GM21447 (cell line): ENCODE measurements at regions not wholly inside any gene's neighbourhood (a gene's known extent, or its start where the extent isn't known, plus 50 kb on each side); places are given as distances from the start of the nearest gene placed in this dataset.

Experiments
- ATAC-seq: cut with Tn5 transposase; IDR thresholded peaks from one replicate; pipeline ENCODE4 v1.9.1; 2021; ENCODE audit not compliant: unreplicated experiment

DNA sequence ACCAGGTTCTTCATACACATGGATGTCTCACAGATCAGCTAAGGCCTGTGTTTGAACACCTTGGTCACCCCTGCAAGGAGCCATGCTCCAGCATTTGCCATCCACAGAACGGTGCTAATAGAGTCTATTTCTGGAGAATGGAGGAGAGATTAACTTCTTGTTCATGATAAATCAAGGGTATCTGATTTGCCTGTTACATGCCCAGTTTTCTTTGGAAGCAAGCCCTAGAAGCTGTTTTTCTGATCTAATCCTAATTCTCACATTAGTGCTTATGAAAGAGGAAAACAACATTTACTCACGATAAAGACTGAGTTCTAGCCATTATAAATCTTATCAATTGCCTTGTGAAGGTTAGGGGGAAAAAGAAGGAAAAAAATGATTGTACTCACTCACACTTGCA is 119.6 kb upstream of the DTNA start:
- no peak for ATAC-seq

GRCh38 chr18:34591920-34592444 is 118.1 kb upstream of the DTNA start:
- ATAC-seq: no peak

DNA sequence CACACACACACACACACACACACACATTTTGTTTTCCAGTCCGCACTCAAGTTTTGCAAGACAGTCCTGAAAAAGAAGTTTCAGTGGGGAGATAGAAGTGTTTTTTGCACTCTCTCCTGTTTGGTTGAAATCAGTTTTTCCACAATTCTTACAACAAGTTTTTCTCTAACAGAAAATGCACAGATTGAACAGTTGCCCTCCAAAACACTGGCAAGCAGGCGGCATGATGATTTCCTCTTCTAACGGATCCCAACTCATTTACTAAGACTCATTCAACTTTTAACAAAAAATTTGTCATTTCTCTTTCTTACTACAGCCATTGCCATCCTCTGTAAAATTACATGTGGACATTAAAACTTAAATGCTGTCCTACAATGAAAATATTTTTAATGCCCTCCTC is 117.6 kb upstream of the DTNA start:
- ATAC-seq: no peak

DNA sequence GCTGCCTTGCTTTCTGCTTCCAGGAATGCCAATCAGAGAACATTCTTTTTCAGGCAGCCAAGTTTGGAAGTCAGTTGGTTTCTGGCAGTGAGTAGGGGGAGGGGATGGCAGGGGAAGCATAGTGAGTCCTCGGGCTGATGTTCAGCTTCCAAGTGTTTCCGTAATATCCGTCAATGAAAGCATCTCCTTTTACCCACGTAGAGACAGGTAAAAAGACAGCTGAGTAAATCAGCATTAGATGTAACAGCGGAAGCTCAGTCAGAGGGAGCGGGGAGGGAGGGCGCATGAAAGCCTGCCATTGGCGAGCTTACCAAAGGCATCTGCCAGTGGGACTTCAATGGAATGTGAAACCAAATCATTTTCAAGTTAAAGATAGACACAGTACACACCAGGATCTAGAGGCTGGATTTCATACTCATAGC is 117.1 kb upstream of the DTNA start:
- no peak for ATAC-seq

DNA sequence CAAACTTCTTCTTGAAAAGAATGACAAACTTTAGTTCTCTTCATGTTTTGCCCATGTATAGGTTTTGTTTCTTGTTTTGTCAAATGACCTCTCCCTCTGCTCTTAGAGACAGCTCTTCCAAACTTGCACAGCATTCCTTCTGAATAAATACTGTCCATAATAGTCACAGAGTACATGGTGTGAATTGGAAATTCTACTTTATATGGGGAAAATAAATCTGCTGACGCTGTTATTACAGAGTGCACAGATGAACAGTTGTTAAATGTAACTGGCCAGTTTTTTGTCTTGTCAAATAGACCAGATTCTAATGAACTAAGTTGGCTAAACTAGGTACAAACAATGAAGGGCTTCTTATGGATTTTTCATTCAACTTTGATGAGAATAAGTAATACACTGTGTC is 115.8 kb upstream of the DTNA start:
- ATAC-seq: no peak

GRCh38 chr18:34595690-34596089 is 114.4 kb upstream of the DTNA start:
- no peak for ATAC-seq

- ATAC-seq: no peak
Measured at GRCh38 chr18:34598120-34598635, 111.9 kb upstream of the DTNA start.

DNA sequence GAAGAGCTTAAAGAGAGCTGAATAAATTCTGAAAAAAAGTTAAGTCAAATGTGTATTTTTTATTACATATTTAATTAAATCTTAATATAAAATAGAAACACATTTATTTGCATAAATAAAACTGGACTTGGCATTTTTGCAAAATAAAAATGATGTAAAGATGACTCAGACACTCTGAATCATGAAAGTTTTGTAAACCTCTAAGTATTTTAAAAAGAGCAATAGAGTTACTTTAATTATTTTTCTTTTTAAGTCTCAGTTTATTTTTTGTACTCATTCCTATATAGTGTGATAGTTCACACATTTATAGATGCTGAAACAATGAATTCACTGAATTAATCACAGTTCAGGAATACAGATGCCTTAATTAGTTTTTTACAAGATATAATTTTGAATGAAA is 109.9 kb upstream of the DTNA start:
- no peak for ATAC-seq

DNA sequence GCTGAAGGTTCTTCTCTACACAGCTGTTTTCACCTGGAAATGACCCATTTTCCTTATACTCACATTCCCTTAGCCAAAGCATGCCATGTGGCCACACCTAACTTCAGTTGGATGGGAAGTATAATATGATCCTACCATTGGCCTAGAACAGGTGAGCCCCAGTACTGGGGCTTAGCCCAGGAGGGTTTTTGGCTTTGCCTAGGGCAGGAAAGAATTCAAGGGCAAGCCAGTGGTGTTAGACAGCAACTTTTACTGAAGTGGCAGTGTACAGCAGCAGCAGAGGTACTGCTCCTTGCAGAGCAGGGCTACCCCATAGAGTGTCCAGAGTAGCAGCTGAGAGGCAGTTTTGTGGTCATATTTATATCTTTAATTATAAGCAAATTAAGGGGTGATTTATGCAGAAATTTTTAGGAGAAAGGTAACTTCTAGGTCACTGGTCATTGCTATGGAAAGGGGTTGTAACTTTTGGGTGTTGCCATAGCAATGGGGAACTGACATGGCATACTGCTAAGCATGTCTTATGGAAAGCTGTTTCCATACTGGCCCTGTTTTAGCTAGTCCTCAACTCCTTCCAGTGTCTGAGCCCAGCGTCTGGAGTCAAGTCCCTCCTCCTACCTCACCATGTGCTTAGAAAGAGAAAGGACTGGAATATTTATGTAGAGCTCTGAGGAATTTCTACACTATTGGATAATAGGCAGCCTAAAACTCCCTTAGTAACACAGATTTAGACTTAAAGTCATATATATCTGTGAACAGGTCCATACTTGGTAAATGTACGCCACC is 109.0 kb upstream of the DTNA start:
- no peak for ATAC-seq

GRCh38 chr18:34604591-34604990 is 105.5 kb upstream of the DTNA start:
- ATAC-seq: no peak

DNA sequence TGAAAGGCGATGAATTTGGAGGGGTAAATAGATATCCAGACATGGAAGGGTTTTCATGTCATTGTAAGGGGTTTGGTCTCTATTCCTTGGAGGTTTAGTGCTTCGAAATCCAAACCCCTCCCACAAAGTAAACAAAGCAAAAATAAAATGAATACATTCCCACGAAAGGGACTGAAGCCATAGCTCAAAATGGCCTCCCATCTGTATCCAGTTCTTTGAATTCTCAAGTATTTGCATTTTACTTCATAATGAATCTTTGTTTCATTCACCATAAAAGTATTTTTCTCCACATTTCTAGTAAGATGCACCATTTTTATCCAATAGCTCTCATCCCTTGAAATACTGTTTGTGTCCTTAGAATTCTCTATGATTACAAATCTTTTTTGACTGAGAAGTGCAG is 103.2 kb upstream of the DTNA start:
- ATAC-seq: no peak

- ATAC-seq: no peak
Measured at GRCh38 chr18:34608064-34608463, 102.0 kb upstream of the DTNA start.

DNA sequence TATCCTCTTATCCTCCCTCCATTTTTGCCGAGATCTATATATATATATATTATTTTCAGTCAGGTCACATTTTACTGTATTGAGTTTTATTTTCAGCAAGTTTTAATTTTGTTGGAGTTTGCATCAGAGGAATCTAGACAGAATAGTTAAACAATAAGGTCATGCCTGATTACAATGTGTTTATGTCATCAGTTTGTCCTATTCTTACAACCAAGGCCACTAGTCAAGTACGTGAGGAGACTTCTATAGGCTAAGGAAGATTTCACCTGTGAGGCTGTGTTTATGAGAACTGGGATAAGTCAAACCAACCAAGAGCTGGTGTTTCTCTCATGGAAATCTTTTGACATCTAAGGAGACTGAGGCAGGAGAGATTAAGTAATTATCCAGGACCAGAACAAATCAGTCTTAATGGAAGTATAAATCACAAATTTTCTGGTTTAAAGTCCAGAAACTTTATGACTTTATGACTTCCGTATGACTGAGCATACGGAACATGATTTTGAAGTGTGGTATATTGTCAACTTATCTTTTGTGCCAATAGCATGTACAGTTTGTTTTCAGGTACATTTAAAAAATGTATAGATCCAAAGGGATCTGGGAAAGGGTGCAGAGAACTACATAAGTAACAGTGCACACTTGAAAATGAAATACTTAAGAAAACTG is 100.0 kb upstream of the DTNA start:
- ATAC-seq: no peak

DNA sequence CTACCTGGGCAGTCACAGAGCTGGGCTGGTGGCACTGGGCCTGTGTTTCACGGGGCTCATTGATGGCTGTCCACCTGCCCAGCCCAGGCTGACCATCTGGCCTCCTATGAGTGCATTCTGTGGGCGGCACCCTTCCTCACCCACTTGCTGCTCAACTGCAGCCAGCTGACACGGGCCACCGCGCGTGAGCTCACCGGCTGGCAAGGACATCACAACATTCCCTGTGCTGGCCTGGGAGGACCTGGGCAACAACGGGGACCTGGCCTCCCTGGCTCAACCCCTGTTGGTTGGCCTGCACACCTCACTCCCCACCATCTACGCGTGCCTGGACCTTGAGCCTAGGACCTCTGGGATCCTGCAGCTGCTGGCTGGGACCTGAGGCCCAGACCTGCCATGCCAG is 98.2 kb upstream of the DTNA start:
- ATAC-seq: no peak

- no peak for ATAC-seq
Measured at GRCh38 chr18:34620258-34620861, 89.7 kb upstream of the DTNA start.

DNA sequence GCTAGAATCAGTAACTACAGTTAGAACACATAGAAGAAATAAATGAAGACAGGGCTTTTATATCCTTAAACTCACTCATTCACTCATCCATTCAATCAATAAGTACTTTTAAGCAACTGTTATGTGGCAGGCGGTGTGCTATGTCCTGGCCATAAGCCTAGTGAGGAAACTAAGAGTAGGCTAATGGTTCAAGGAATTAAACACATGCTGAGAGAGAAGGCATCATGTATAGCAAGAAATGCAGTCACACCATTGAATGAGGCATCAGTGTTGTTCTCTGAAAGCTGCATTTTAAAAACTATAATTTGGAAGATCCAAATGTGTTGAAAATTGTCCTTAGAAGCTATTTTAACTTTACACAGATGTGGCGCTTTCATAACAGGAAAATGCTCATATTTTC is 86.5 kb upstream of the DTNA start:
- no peak for ATAC-seq

- no peak for ATAC-seq
Measured at GRCh38 chr18:34624551-34624950, 85.5 kb upstream of the DTNA start.

DNA sequence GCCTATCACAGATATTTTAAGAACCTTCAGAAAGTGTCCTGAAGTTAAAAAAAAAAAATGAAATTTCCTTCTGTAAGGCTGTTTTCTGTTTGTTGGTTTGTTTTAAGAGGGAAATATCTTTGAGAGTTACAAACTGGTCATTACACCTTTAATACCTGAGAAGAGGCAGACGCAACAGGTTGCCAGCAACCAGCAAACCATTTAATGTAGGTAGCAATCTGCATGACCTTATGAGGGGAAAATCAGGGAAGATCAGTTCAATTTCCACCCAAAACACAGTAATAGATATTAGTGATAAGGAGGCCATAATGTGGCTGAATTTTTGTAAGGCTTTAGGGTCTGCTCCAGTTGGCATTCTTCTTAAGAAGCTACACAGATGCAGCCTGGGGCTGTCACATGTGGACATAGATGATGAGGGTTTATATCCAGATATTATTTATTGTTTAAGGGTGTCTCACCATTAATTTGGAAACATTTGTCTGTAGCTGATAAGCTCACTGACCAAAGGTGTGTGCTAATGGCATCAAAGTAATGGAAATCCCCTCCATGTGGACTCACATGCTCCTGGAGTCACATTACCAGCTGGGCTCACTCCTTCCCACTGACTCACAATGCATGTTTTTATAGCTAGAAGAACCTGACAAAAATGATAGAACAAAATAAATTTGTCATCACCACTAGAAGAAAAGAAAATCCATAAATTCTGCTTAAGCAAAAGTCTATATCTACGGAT is 83.5 kb upstream of the DTNA start:
- ATAC-seq: no peak

GRCh38 chr18:34627137-34627920 is 82.8 kb upstream of the DTNA start:
- ATAC-seq: no peak
